ENCODE measurements at regions not wholly inside any gene's neighbourhood (a gene's known extent, or its start where the extent isn't known, plus 50 kb on each side); places are given as distances from the start of the nearest gene placed in this dataset.

GRCh38 chr7:21146642-21147423 is 281.1 kb upstream of the SP4 start:
- TF ChIP-seq CTCF (IDR thresholded peaks at IDR 0.05; ENCODE audit: extremely low read depth in 1 of 2, insufficient read depth in 1 of 2, low read depth in 1 of 2, low read length in 2 of 2) (no peak), POLR2AphosphoS5 (IDR thresholded peaks at IDR 0.05; ENCODE audit: insufficient read depth, low read depth, low read length) (no peak), POLR2A (IDR thresholded peaks at IDR 0.05; ENCODE audit: low read depth, low read length) (no peak), MYC (IDR thresholded peaks at IDR 0.05; ENCODE audit: low read depth, low read length) (no peak), MAX (IDR thresholded peaks at IDR 0.05; ENCODE audit: insufficient read depth, insufficient read length) (no peak), EZH2 (IDR thresholded peaks at IDR 0.05; ENCODE audit: borderline replicate concordance, low read depth, low read length, severe bottlenecking) (no peak), GATA2 (IDR thresholded peaks at IDR 0.05; ENCODE audit: insufficient read depth, insufficient read length, low read depth, low read length) (no peak), FOS (IDR thresholded peaks at IDR 0.05; ENCODE audit: borderline replicate concordance, insufficient read depth, low read length) (no peak)

Data from endothelial cell of umbilical vein (primary cell).